Large intestine (tissue), 3 donors: ENCODE measurements at regions not wholly inside any gene's neighbourhood (a gene's known extent, or its start where the extent isn't known, plus 50 kb on each side); places are given as distances from the start of the nearest gene placed in this dataset.
"Not testable (repeated sequence)": the region's sequence is repeated elsewhere in the genome, so short reads cannot be mapped to it uniquely, and the experiment has no call there.

ENCODE experiments used
- DNase-seq, 2 donors: peaks; one replicate each; pipeline versions ENCODE4 v3.0.0 to v3.0.0-alpha.2; 2013
- H3K27ac ChIP-seq: one replicate; pipeline ENCODE4 v1.5.1; 2013; ENCODE audit warnings: low read length
- H3K27me3 ChIP-seq: 2 replicates; pipeline ENCODE4 v1.6.1; 2013; ENCODE audit warnings: low read length; ENCODE audit not compliant: control insufficient read depth, insufficient read depth
- H3K36me3 ChIP-seq: 2 replicates; pipeline ENCODE4 v1.6.1; 2013; ENCODE audit warnings: low read length; ENCODE audit not compliant: control insufficient read depth, insufficient read depth
- H3K4me1 ChIP-seq: one replicate; pipeline ENCODE4 v1.6.1; 2013; ENCODE audit warnings: low read length; ENCODE audit not compliant: control insufficient read depth, insufficient read depth
- H3K4me3 ChIP-seq: one replicate; pipeline ENCODE4 v1.5.1; 2013; ENCODE audit warnings: low read length
- H3K9me3 ChIP-seq: one replicate; pipeline ENCODE4 v1.6.1; 2013; ENCODE audit warnings: mild to moderate bottlenecking, low read depth, low read length, moderate library complexity; ENCODE audit not compliant: control insufficient read depth
- WGBS: methylation state at CpG from one replicate; pipeline ENCODE4 v1.1.5; 2013; ENCODE audit warnings: low lambda C conversion rate; ENCODE audit not compliant: insufficient coverage; 5-methylcytosine and 5-hydroxymethylcytosine counted together

DNA sequence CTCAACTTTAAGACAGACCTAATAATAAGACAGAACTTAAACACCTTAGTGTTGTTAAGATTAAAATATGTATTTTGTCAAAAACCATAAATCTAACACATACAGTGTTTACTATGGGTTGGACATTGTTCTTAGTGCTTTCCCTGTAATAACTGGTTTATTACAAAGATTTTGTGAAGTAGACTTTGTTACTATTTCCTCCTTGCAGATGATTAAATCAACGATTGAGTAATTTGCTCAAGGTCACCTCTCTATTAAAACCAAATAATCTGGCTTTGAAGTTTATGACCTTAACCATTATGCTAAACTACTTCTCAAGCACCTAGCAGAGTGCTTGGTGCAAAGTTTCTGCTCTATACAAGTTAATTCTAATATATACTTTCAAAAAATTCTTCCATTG, 102.7 kb upstream of the FAM3C start:
- Histone ChIP-seq H3K36me3 (no peaks in the 10 kb centered on the region), H3K27me3 (no peaks in the 10 kb centered on the region), H3K27ac (peak overlapping the region; percentile 44), H3K4me3 (no peak overlapping the region), H3K4me1 (peaks cover 21% of the 10 kb centered on the region), H3K9me3 (no peaks in the 10 kb centered on the region)
- WGBS: no CpG with 5 or more reads among the region's 1 CpG
- peak; percentile 43 to 86 for DNase-seq

DNA sequence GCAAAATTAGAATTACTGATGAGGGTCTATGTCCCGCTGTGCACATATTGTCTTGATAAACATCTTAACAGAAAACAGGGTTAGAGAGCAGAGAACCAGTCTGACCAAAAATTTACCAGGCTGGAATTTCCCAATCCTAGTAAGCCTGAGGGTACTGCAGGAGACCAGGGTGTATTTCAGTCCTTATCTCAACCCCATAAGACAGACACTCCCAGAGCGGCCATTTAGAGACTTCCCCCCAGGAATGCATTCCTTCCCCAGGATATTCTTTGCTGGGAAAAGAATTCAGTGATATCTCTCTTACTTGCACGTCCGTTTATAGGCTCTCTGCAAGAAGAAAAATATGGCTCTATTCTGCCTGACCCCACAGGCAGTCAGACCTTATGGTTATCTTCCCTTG, 101.4 kb upstream of the FAM3C start:
- not testable (repeated sequence) for H3K27ac ChIP-seq, H3K27me3 ChIP-seq, H3K4me3 ChIP-seq, DNase-seq, H3K9me3 ChIP-seq, H3K36me3 ChIP-seq
- WGBS: no CpG with 5 or more reads among the region's 4 CpGs
- peaks cover 21% of the 10 kb centered on the region for H3K4me1 ChIP-seq

DNA sequence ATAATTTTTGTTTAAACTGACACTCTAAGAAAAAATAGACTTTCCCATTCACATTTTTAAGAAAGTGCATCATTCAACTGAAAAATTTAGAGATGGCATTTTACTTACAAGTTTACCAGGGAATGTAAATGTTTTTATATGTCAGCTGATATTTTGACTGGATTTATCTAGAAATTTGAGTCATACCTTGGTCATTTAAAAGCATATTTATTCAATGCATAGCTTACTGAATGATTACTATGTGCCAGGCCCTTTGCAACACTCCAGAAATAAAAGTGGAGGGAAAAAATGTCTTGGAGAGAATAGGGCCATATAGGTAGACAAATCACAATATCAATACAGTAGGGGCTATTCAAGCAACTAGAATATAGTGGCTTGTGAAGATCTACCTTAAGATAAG, 98.4 kb upstream of the FAM3C start:
- Histone ChIP-seq H3K27ac (no peak overlapping the region), H3K27me3 (no peaks in the 10 kb centered on the region), H3K36me3 (no peaks in the 10 kb centered on the region), H3K4me3 (no peak overlapping the region), H3K9me3 (no peaks in the 10 kb centered on the region), H3K4me1 (peaks cover 11% of the 10 kb centered on the region)
- no peak for DNase-seq

DNA sequence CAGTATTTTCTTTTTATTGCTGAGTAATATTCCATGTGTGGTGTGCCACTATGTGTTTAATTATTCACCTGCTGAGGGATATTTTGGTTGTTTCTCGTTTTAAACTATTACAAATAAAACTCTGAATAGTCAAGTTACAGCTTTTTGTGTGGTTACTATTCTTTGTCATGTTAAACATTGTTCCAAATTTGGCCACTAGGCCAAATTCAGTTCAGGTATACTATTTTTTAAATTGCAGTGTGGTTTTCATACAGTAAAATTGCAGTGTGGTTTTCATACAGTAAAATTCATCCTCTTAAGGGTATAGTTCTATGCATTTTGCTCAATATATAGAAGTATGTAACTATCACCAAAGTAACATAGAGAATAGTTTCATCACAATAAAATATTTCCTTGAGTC, 97.4 kb upstream of the FAM3C start:
- Histone ChIP-seq H3K4me1 (peaks cover 5% of the 10 kb centered on the region), H3K9me3 (no peaks in the 10 kb centered on the region), H3K27me3 (no peaks in the 10 kb centered on the region), H3K36me3 (no peaks in the 10 kb centered on the region), H3K4me3 (no peak overlapping the region), H3K27ac (no peak overlapping the region)
- WGBS: 83% methylated on average over 1 of the region's 1 CpG
- DNase-seq: no peak

DNA sequence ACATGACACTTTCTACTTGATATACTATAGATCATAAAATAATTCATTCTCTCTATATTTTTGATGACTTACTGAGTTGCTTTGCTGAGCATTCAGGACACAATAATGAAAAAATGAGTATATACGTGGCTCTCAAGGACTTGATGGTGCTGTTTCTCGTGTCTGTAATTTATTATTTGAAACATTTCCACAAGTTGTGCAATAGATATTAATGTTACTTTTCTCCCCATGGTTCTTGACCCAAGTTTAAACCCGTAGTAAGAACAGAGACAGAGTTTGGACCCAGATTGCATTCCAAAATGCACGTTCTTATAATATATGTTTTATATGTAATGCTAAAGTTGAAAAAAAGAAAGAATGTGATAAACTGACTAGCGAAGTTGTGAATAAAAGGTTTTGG, 94.2 kb upstream of the FAM3C start:
- WGBS: 100% methylated on average over 3 of the region's 5 CpGs
- H3K27me3 ChIP-seq: no peaks in the 10 kb centered on the region
- DNase-seq: no peak
- H3K4me3 ChIP-seq: no peak overlapping the region
- H3K27ac ChIP-seq: no peak overlapping the region
- no peaks in the 10 kb centered on the region for H3K36me3 ChIP-seq
- peaks cover 4% of the 10 kb centered on the region for H3K4me1 ChIP-seq
- no peaks in the 10 kb centered on the region for H3K9me3 ChIP-seq

DNA sequence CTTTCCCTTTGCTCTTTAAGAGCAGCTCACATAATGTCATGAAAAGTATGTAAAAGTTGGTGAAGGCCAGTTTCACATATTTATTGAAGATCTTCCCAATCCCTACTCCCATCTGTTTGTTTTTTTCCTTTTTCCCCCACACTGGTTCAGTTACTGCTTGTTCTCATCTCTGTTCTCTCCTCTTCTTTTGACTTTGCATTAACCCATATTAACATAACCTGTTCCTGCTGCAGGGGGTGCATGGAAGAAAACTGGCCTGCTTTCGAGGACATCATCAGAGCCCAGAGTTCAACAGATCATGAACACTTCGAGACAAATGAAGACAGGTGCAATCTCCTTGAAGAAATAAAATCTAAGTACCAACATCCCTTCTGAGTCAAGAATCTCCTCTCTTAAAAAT, 93.3 kb upstream of the FAM3C start:
- Histone ChIP-seq H3K36me3 (no peaks in the 10 kb centered on the region), H3K9me3 (no peaks in the 10 kb centered on the region), H3K4me3 (no peak overlapping the region), H3K27me3 (no peaks in the 10 kb centered on the region), H3K4me1 (peaks cover 4% of the 10 kb centered on the region), H3K27ac (no peak overlapping the region)
- no peak for DNase-seq
- WGBS: 100% methylated on average over 1 of the region's 2 CpGs

DNA sequence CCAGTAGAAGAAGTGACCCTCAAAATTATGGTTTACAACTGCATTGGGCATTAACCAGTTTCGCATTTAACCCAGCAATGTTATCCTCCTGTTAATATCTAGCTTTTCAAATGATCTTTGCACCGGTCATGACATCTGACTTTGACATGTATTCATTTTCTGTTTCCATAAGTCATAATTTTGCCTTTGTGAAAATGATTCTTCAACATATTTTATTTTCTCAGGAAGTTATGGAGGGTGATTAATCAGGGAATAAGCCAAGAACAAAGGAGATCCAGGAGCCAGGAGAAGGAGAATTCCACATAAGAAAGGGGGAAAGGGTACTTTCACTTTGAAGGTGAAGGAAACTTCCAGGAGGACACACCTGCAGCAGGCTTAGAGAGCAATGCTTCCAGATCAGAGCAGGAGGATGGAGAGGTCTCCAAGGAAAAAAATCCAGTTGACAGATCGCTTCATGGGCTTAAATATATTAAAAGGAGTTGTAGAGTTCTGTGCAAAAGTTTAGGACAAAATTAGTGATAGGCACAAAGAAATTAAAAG, 92.1 kb upstream of the FAM3C start:
- WGBS: 70% methylated on average over 3 of the region's 3 CpGs
- Histone ChIP-seq H3K4me3 (no peak overlapping the region), H3K4me1 (peaks cover 4% of the 10 kb centered on the region), H3K27me3 (no peaks in the 10 kb centered on the region), H3K27ac (peak overlapping the region; percentile 25), H3K36me3 (no peaks in the 10 kb centered on the region), H3K9me3 (no peaks in the 10 kb centered on the region)
- peak in 1 of 2 donors; percentile 65 for DNase-seq

DNA sequence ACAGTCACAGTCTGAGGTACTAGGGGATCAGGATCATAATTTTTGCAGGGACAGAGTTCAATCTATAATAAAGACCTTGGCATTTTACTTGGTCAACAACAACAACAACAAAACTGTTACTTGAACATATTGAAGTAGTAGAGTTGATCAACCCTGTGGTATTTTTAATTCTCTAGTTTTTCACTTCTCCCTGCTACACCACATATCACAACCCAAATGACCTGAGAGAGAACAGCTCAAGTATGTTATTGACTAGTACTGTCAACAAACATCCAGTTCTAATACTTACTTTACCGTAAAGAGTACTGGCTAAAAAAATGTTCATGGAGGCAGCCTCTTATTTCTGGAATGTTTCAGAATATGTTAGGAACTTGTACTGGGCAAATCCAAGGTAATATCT, 90.5 kb upstream of the FAM3C start:
- 67% methylated on average over 1 of the region's 1 CpG for WGBS
- Histone ChIP-seq H3K36me3 (no peaks in the 10 kb centered on the region), H3K9me3 (no peaks in the 10 kb centered on the region), H3K27ac (no peak overlapping the region), H3K4me3 (no peak overlapping the region), H3K27me3 (no peaks in the 10 kb centered on the region), H3K4me1 (peaks cover 4% of the 10 kb centered on the region)
- no peak for DNase-seq

DNA sequence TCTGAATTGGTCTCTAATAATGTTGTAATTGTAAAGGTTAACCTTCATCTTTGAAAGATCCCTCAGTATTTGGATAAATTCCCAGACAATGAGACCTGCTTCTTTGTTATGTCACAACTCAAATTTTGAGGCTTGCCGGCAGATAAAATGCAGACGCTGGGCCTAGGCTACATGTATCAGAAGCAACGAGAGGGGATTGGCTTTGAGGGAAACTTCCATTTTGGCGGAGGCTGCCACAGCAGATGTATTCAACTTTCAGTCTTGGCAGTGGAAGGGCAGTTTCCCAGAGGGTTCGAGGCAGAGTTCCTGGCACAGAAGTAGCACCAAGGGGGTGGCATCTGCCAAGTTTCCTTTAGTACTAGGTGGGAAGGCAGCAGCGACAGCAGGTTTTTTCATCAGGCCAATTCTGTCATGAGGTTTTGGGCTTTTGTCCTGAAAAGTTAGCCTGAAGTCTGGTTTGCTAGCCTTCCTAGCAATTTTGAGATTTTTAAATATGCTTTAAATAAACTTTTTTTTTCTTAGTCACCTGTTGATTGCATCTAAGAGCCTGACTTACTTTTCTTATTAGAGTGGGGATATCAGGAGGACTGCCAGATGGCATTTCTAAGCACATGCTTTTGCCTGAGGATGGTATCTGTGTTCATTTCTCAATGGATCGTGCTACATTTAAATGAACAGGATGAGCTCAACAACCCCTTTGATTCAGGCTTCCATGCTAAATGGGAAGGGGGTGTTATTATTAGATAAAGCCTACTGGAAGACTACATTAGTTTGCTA, 89.5 kb upstream of the FAM3C start:
- Histone ChIP-seq H3K36me3 (no peaks in the 10 kb centered on the region), H3K4me3 (no peak overlapping the region), H3K9me3 (no peaks in the 10 kb centered on the region), H3K27ac (no peak overlapping the region), H3K4me1 (peaks cover 4% of the 10 kb centered on the region), H3K27me3 (no peaks in the 10 kb centered on the region)
- no peak for DNase-seq
- WGBS: no CpG with 5 or more reads among the region's 7 CpGs

DNA sequence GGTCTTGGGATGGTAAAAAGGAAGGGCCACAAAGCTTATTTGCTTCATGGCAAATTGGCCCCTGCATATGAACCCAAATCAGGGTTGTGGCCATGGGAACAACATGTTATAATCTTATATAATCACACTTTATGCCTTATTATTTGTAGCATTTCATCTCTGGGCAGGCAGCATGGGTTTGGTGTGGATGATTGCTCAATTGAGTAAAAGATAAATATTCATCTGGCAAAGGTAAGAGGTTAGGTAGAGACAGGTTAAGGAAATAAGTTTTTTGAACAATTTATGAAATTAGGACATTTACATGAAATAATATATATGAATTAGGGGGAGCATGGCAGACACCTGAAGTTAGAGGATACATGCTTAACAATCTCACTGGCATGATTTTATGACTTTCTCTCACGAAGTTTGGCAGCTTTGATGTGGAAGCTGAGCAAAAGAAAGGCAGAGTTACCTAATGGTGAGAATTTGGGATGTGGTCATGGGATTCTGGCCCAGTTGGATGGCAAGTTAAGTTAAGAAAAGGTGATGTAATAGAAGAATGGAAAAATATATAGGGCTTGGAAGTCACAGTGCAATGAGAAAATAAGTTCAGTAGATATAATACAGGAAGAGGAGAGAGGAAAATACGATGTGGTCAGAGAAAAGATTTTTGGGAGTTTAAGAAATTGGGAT, 88.1 kb upstream of the FAM3C start:
- Histone ChIP-seq H3K27ac (no peak overlapping the region), H3K27me3 (no peaks in the 10 kb centered on the region), H3K4me3 (no peak overlapping the region), H3K36me3 (no peaks in the 10 kb centered on the region), H3K4me1 (peaks cover 4% of the 10 kb centered on the region), H3K9me3 (peaks cover 2% of the 10 kb centered on the region)
- WGBS: 87% methylated on average over 2 of the region's 2 CpGs
- DNase-seq: no peak
